HG02870 (cell line): ENCODE measurements at regions not wholly inside any gene's neighbourhood (a gene's known extent, or its start where the extent isn't known, plus 50 kb on each side); places are given as distances from the start of the nearest gene placed in this dataset.

Experiments used
- ATAC-seq: cut with Tn5 transposase; IDR thresholded peaks from one replicate; pipeline ENCODE4 v1.9.1; 2021; ENCODE audit warnings: mild to moderate bottlenecking, moderate library complexity; ENCODE audit not compliant: unreplicated experiment

GRCh38 chr2:220041447-220041846, 414.0 kb downstream of the SLC4A3 start:
- ATAC-seq, result no peak

- no peak for ATAC-seq
These were observed 415.9 kb downstream of the SLC4A3 start for GRCh38 chr2:220043155-220043989.

GRCh38 chr2:220043990-220044335, 416.5 kb downstream of the SLC4A3 start:
- no peak for ATAC-seq

- no peak for ATAC-seq
These were observed 417.0 kb downstream of the SLC4A3 start for GRCh38 chr2:220044383-220044782.

- no peak for ATAC-seq
These were observed 419.1 kb downstream of the SLC4A3 start for GRCh38 chr2:220046507-220046906.

GRCh38 chr2:220051716-220052115, 424.3 kb downstream of the SLC4A3 start:
- ATAC-seq, result no peak

GRCh38 chr2:220053919-220054318, 426.5 kb downstream of the SLC4A3 start:
- ATAC-seq, result no peak

GRCh38 chr2:220057391-220057790, 430.0 kb downstream of the SLC4A3 start:
- ATAC-seq, result no peak

GRCh38 chr2:220057916-220058315, 430.5 kb downstream of the SLC4A3 start:
- ATAC-seq, result no peak

- ATAC-seq, result no peak
These were observed 436.9 kb downstream of the SLC4A3 start for GRCh38 chr2:220064111-220065030.

- ATAC-seq, result no peak
These were observed 438.2 kb downstream of the SLC4A3 start for GRCh38 chr2:220065581-220065980.

- no peak for ATAC-seq
These were observed 441.4 kb downstream of the SLC4A3 start for GRCh38 chr2:220068846-220069245.

GRCh38 chr2:220070349-220070748, 442.9 kb downstream of the SLC4A3 start:
- no peak for ATAC-seq

GRCh38 chr2:220071696-220072095, 444.3 kb downstream of the SLC4A3 start:
- ATAC-seq, result no peak

GRCh38 chr2:220072669-220073220, 445.3 kb downstream of the SLC4A3 start:
- no peak for ATAC-seq

- ATAC-seq, result no peak
These were observed 448.4 kb downstream of the SLC4A3 start for GRCh38 chr2:220075835-220076234.

GRCh38 chr2:220076734-220077133, 449.3 kb downstream of the SLC4A3 start:
- no peak for ATAC-seq

- ATAC-seq, result no peak
These were observed 450.1 kb downstream of the SLC4A3 start for GRCh38 chr2:220077488-220077887.

GRCh38 chr2:220078439-220078838, 451.0 kb downstream of the SLC4A3 start:
- no peak for ATAC-seq

GRCh38 chr2:220079595-220079994, 452.2 kb downstream of the SLC4A3 start:
- no peak for ATAC-seq

GRCh38 chr2:220081171-220081570, 453.7 kb downstream of the SLC4A3 start:
- ATAC-seq, result no peak

GRCh38 chr2:220090050-220090449, 462.6 kb downstream of the SLC4A3 start:
- no peak for ATAC-seq
